ENCODE measurements at regions not wholly inside any gene's neighbourhood (a gene's known extent, or its start where the extent isn't known, plus 50 kb on each side); places are given as distances from the start of the nearest gene placed in this dataset.

DNA sequence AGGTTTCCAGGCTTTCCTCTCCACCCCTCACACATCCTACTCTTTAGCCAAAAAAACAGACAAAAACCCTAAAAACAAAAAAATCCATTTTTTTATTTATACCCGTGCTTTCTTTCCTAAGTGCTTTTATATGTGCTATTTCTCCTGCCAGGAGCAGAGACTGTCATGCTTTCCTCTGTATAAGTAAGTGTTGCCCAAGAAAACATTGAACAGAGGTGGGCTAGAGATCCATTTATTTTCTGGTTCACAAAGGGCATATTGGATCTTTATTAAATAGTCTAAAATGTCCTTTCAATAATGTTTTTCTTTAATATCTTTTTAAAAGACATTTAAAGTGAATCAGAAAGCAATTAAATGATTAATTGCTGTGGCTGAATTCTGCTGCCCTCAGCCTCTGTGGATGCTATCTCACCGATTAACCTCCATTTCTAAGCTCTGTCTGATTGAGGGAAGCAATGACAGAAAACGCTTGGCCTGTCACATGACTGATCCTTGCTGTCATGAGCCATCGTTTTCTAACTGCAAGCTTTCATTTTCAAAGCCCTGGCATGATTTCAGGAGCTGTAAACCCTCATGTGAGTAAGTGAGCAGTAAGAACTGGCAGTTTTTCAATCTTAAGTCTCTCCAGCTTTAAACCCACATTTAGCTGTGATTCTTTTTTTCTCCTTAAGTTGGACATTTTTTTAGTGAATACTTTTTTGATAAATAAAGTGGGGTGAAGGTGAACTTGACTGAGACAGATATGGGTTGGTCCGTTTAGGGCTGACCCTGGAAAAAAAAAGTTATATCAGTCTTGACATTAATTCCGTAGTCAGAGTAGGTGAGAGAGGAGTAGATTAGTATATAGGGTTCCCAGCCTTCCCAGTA is 180.7 kb upstream of the PGRMC2 start:
- no peak overlapping the region for H2AFZ ChIP-seq
- H3K4me3 ChIP-seq, result no peak overlapping the region
- H3F3A ChIP-seq (ENCODE audit: insufficient read depth, low read depth), result no peaks in the 10 kb centered on the region
- no peak for DNase-seq
- no peaks in the 10 kb centered on the region for H3K27me3 ChIP-seq (ENCODE audit: insufficient read depth, low read depth)
- no peaks in the 10 kb centered on the region for H3K79me2 ChIP-seq (ENCODE audit: low read depth)
- H3K36me3 ChIP-seq (ENCODE audit: low read depth), result no peaks in the 10 kb centered on the region
- TF ChIP-seq, protein P1, sequence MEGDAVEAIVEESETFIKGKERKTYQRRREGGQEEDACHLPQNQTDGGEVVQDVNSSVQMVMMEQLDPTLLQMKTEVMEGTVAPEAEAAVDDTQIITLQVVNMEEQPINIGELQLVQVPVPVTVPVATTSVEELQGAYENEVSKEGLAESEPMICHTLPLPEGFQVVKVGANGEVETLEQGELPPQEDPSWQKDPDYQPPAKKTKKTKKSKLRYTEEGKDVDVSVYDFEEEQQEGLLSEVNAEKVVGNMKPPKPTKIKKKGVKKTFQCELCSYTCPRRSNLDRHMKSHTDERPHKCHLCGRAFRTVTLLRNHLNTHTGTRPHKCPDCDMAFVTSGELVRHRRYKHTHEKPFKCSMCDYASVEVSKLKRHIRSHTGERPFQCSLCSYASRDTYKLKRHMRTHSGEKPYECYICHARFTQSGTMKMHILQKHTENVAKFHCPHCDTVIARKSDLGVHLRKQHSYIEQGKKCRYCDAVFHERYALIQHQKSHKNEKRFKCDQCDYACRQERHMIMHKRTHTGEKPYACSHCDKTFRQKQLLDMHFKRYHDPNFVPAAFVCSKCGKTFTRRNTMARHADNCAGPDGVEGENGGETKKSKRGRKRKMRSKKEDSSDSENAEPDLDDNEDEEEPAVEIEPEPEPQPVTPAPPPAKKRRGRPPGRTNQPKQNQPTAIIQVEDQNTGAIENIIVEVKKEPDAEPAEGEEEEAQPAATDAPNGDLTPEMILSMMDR (conservative IDR thresholded peaks at IDR 0.05), result no peak
- no peak for TF ChIP-seq EZH2 (IDR thresholded peaks at IDR 0.05; ENCODE audit: low read depth)
- no peaks in the 10 kb centered on the region for H4K20me1 ChIP-seq (ENCODE audit: insufficient read depth)
- no peaks in the 10 kb centered on the region for H3K9me3 ChIP-seq (ENCODE audit: insufficient read depth, low read depth)
- H3K4me1 ChIP-seq (replicated peaks; ENCODE audit: insufficient read depth), result no peaks in the 10 kb centered on the region
- POLR2A ChIA-PET (ENCODE audit: unreplicated experiment), result no interaction called here
- intact Hi-C loops (cut with micrococcal nuclease; ENCODE audit: unreplicated experiment), result no loop called here
- H3K27ac ChIP-seq, result no peak overlapping the region
- H3K4me2 ChIP-seq, result no peak overlapping the region
- no TSS peak for BruUV-seq (replicated peaks)
- CTCF ChIA-PET, result no interaction called here
- H3K9me2 ChIP-seq (ENCODE audit: insufficient read depth), result no peaks in the 10 kb centered on the region

DNA sequence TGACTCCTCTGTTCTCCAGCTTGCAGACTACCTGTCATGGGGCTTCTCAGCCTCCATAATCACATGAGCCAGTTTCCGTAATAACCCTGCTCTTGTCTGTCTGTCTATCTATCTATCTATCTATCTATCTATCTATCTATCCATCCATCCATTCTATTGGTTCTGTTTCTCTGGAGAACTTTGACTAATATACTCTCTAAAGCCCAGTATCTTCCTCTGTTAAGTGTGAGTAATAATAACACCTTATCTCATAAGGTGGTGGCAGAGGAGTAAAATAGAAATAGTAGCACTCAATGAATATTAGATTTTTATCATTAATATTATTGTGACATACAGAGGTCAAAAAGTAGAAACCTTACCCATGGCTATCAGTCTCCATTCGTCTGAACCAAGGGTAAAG is 177.9 kb upstream of the PGRMC2 start:
- Histone ChIP-seq H3K4me1 (replicated peaks; ENCODE audit: insufficient read depth) (peaks cover 12% of the 10 kb centered on the region), H3K4me3 (no peak overlapping the region), H4K20me1 (ENCODE audit: insufficient read depth) (no peaks in the 10 kb centered on the region), H3K27me3 (ENCODE audit: insufficient read depth, low read depth) (no peaks in the 10 kb centered on the region), H3K4me2 (no peak overlapping the region), H3K36me3 (ENCODE audit: low read depth) (no peaks in the 10 kb centered on the region), H3F3A (ENCODE audit: insufficient read depth, low read depth) (peaks cover 5% of the 10 kb centered on the region; the same call in 1 of the 2 replicates), H3K9me3 (ENCODE audit: insufficient read depth, low read depth) (no peaks in the 10 kb centered on the region), H2AFZ (no peak overlapping the region), H3K79me2 (ENCODE audit: low read depth) (no peaks in the 10 kb centered on the region), H3K9me2 (ENCODE audit: insufficient read depth) (no peaks in the 10 kb centered on the region), H3K27ac (no peak overlapping the region)
- DNase-seq, result no peak
- intact Hi-C loops (cut with micrococcal nuclease; ENCODE audit: unreplicated experiment), result no loop called here
- BruUV-seq (replicated peaks), result no TSS peak
- CTCF ChIA-PET, result no interaction called here
- POLR2A ChIA-PET (ENCODE audit: unreplicated experiment), result no interaction called here
- no peak for TF ChIP-seq EZH2 (IDR thresholded peaks at IDR 0.05; ENCODE audit: low read depth)
- TF ChIP-seq, protein P1 (conservative IDR thresholded peaks at IDR 0.05), result no peak

DNA sequence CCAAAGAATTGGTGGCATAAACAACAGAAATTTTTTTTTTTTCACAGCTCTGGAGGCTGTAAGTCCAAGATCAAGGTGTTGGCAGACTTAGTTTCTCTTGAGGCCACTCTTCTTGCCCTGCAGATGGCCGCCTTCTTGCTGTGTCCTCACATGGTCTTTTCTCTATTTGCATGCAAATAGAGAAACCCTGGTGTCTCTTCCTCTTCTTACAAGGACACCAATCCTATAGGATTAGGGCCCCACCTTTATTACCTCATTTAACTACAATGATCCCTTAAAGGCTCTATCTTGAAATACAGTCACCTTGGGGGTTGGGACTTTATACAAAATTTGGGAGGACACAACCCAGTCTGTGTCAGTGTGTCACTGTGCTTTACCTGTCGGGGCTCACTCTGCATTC is 175.4 kb upstream of the PGRMC2 start:
- Histone ChIP-seq H3K4me1 (replicated peaks; ENCODE audit: insufficient read depth) (peaks cover 12% of the 10 kb centered on the region), H3K9me2 (ENCODE audit: insufficient read depth) (no peaks in the 10 kb centered on the region), H4K20me1 (ENCODE audit: insufficient read depth) (no peaks in the 10 kb centered on the region), H3K27ac (no peak overlapping the region), H3K4me3 (no peak overlapping the region), H3K27me3 (ENCODE audit: insufficient read depth, low read depth) (no peaks in the 10 kb centered on the region), H3K9me3 (ENCODE audit: insufficient read depth, low read depth) (no peaks in the 10 kb centered on the region), H2AFZ (no peak overlapping the region), H3K4me2 (no peak overlapping the region), H3F3A (ENCODE audit: insufficient read depth, low read depth) (peaks cover 5% of the 10 kb centered on the region; the same call in 1 of the 2 replicates), H3K36me3 (ENCODE audit: low read depth) (no peaks in the 10 kb centered on the region), H3K79me2 (ENCODE audit: low read depth) (no peaks in the 10 kb centered on the region)
- intact Hi-C loops (cut with micrococcal nuclease; ENCODE audit: unreplicated experiment), result no loop called here
- ChIA-PET CTCF (no interaction called here), POLR2A (ENCODE audit: unreplicated experiment) (no interaction called here)
- no peak for DNase-seq
- no TSS peak for BruUV-seq (replicated peaks)
- TF ChIP-seq, protein P1 (conservative IDR thresholded peaks at IDR 0.05), result no peak
- no peak for TF ChIP-seq EZH2 (IDR thresholded peaks at IDR 0.05; ENCODE audit: low read depth)
